ENCODE measurements at regions not wholly inside any gene's neighbourhood (a gene's known extent, or its start where the extent isn't known, plus 50 kb on each side); places are given as distances from the start of the nearest gene placed in this dataset.

DNA sequence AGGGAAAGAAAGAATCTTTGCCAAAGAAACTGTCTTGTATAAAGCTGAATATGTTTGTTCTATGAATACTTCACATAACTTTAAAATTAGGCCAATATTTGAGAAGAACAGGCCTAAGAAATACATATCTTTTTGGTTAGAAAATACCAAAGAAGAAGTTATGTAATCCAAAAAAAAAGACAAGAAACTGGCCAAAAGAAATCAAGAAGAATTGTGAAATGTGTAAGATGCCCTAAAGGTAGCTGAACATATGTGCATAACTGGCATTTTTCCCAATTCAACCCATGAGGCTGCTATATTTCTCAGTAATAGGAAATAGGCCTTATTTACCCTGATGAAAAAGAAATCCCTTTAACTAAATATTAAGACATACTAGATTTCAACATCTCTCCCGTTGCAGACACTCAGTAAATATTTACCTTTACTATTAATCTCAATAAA, 290.0 kb downstream of the CETN3 start:
- TF ChIP-seq CHD1 (IDR thresholded peaks at IDR 0.05; ENCODE audit: low read depth, low read length) (no peak), RAD21 (IDR thresholded peaks at IDR 0.05 in 1 of 2, conservative IDR thresholded peaks at IDR 0.05 in 1 of 2; ENCODE audit: low read depth in 2 of 2, low read length in 2 of 2) (no peak), POLR2A (IDR thresholded peaks at IDR 0.05; ENCODE audit: control extremely low read depth in 1 of 2, low read depth in 2 of 2, low read length in 2 of 2) (no peak), TCF12 (IDR thresholded peaks at IDR 0.05; ENCODE audit: low read depth, low read length) (no peak), SP1 (IDR thresholded peaks at IDR 0.05; ENCODE audit: low read depth, low read length) (no peak), SUZ12 (IDR thresholded peaks at IDR 0.05; ENCODE audit: low read length) (no peak), YY1 (IDR thresholded peaks at IDR 0.05; ENCODE audit: low read depth, low read length) (no peak)
- TF ChIP-seq, protein P1, sequence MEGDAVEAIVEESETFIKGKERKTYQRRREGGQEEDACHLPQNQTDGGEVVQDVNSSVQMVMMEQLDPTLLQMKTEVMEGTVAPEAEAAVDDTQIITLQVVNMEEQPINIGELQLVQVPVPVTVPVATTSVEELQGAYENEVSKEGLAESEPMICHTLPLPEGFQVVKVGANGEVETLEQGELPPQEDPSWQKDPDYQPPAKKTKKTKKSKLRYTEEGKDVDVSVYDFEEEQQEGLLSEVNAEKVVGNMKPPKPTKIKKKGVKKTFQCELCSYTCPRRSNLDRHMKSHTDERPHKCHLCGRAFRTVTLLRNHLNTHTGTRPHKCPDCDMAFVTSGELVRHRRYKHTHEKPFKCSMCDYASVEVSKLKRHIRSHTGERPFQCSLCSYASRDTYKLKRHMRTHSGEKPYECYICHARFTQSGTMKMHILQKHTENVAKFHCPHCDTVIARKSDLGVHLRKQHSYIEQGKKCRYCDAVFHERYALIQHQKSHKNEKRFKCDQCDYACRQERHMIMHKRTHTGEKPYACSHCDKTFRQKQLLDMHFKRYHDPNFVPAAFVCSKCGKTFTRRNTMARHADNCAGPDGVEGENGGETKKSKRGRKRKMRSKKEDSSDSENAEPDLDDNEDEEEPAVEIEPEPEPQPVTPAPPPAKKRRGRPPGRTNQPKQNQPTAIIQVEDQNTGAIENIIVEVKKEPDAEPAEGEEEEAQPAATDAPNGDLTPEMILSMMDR (IDR thresholded peaks at IDR 0.05; ENCODE audit: control extremely low read depth in 1 of 3, insufficient read depth in 1 of 3, low read depth in 1 of 3, low read length in 3 of 3): no peak
